CD4-positive, alpha-beta T cell (primary cell): ENCODE measurements at regions not wholly inside any gene's neighbourhood (a gene's known extent, or its start where the extent isn't known, plus 50 kb on each side); places are given as distances from the start of the nearest gene placed in this dataset.

Source experiments
- ATAC-seq: fragments of 200-7000 bp; cut with Tn5 transposase; one replicate; pipeline ENCODE4 v1.10.0; 2022; ENCODE audit warnings: mild to moderate bottlenecking; ENCODE audit not compliant: poor library complexity
- CTCF ChIA-PET: fragments of 350-600 bp; sonication (Branson Sonifier 250); formaldehyde crosslinking; loops from one replicate; lab custom pipeline; 2021; ENCODE audit warnings: antibody characterized with exemption, inconsistent platforms; lab: Charles Lee
- POLR2A ChIA-PET: fragments of 350-600 bp; sonication (Branson Sonifier 250); formaldehyde crosslinking; loops from one replicate; lab custom pipeline; 2021; ENCODE audit warnings: antibody characterized with exemption, inconsistent platforms; lab: Charles Lee
- DNase-seq, 14 experiments: peaks; one replicate each; pipeline ENCODE4 v3.0.0-alpha.2; 2013 to 2020; ENCODE audit warnings: mixed read lengths in 2 of 14
- H3K27ac ChIP-seq, 2 donors: one replicate each; pipeline versions ENCODE4 v1.5.1 to v1.7.0; 2013; ENCODE audit warnings: low read length in 2 of 2, low read depth in 1 of 2, mild to moderate bottlenecking in 1 of 2
- H3K27me3 ChIP-seq, 2 experiments: 1 replicate in 1 of 2; 2 replicates in 1 of 2; pipeline versions ENCODE4 v1.6.1 to v1.7.0; 2013; ENCODE audit warnings: low read length in 2 of 2, control low read depth in 1 of 2, mild to moderate bottlenecking in 1 of 2, moderate library complexity in 1 of 2; ENCODE audit not compliant: insufficient read depth in 2 of 2, control insufficient read depth in 1 of 2
- H3K36me3 ChIP-seq: one replicate; pipeline ENCODE4 v1.6.1; 2013; ENCODE audit warnings: low read length, control low read depth; ENCODE audit not compliant: insufficient read depth
- H3K4me1 ChIP-seq: one replicate; pipeline ENCODE4 v1.6.1; 2013; ENCODE audit warnings: low read length, control low read depth; ENCODE audit not compliant: insufficient read depth
- H3K4me3 ChIP-seq: one replicate; pipeline ENCODE4 v1.5.1; 2013; ENCODE audit warnings: mild to moderate bottlenecking, low read length, moderate library complexity
- H3K9me3 ChIP-seq, 2 experiments: 1 replicate in 1 of 2; 2 replicates in 1 of 2; pipeline versions ENCODE4 v1.6.1 to v1.7.0; 2013; ENCODE audit warnings: low read length in 2 of 2, mild to moderate bottlenecking in 2 of 2, control low read depth in 1 of 2, moderate library complexity in 1 of 2; ENCODE audit not compliant: control insufficient read depth in 1 of 2, insufficient read depth in 1 of 2
- H3K27ac Mint-ChIP-seq: one replicate; pipeline ENCODE4 v1.8.0; 2020; ENCODE audit warnings: mixed read lengths
- H3K27me3 Mint-ChIP-seq: one replicate; pipeline ENCODE4 v1.8.0; 2021; ENCODE audit warnings: mixed read lengths
- H3K36me3 Mint-ChIP-seq: one replicate; pipeline ENCODE4 v1.8.0; 2021; ENCODE audit warnings: low read depth, mixed read lengths
- H3K4me1 Mint-ChIP-seq: one replicate; pipeline ENCODE4 v1.8.0; 2021; ENCODE audit warnings: low read depth, mixed read lengths
- H3K4me3 Mint-ChIP-seq: one replicate; pipeline ENCODE4 v1.8.0; 2020; ENCODE audit warnings: mild to moderate bottlenecking, mixed read lengths
- H3K9me3 Mint-ChIP-seq: one replicate; pipeline ENCODE4 v1.8.0; 2020; ENCODE audit warnings: mixed read lengths
- CTCF ChIP-seq: fragments of 200-600 bp; IDR thresholded peaks from one replicate; pipeline ENCODE4 v1.8.0; 2022; ENCODE audit warnings: antibody characterized with exemption, mild to moderate bottlenecking
- intact Hi-C, 2 experiments: fragments of 100-400 bp; cut with DNase I in 1 of 2; cut with micrococcal nuclease in 1 of 2; formaldehyde crosslinking; loops; one replicate each; pipeline versions ENCODE4 v1.15.1 to v1.9.0; 2023 to 2025; cut with DNase I, micrococcal nuclease

- no peaks in the 10 kb centered on the region for H3K9me3 Mint-ChIP-seq
- no peak overlapping the region for H3K27ac Mint-ChIP-seq
- intact Hi-C loops = no loop called here
- H3K27me3 Mint-ChIP-seq = peaks cover 8% of the 10 kb centered on the region
- H3K4me3 ChIP-seq = no peak overlapping the region
- no peaks in the 10 kb centered on the region for H3K4me1 Mint-ChIP-seq
- no peaks in the 10 kb centered on the region for H3K36me3 Mint-ChIP-seq
- no peaks in the 10 kb centered on the region for H3K9me3 ChIP-seq
- ChIA-PET CTCF (no interaction called here), POLR2A (no interaction called here)
- H3K27ac ChIP-seq = no peak overlapping the region
- ATAC-seq (no peak), DNase-seq (no peak)
- H3K4me3 Mint-ChIP-seq = no peak overlapping the region
- H3K36me3 ChIP-seq = no peaks in the 10 kb centered on the region
- H3K4me1 ChIP-seq = no peaks in the 10 kb centered on the region
- H3K27me3 ChIP-seq = no peaks in the 10 kb centered on the region
- no peak for TF ChIP-seq CTCF
Observed at GRCh38 chr2:19644763-19645162, 257.0 kb downstream of the TTC32 start.

- no peaks in the 10 kb centered on the region for H3K36me3 ChIP-seq
- H3K27ac ChIP-seq = no peak overlapping the region
- H3K27ac Mint-ChIP-seq = no peak overlapping the region
- no peak for TF ChIP-seq CTCF
- H3K4me1 ChIP-seq = no peaks in the 10 kb centered on the region
- no peaks in the 10 kb centered on the region for H3K27me3 ChIP-seq
- no peak overlapping the region for H3K4me3 Mint-ChIP-seq
- no peak for ATAC-seq
- H3K9me3 Mint-ChIP-seq = no peaks in the 10 kb centered on the region
- intact Hi-C loops = no loop called here
- H3K9me3 ChIP-seq = no peaks in the 10 kb centered on the region
- H3K27me3 Mint-ChIP-seq = peaks cover 12% of the 10 kb centered on the region
- POLR2A ChIA-PET = no interaction called here
- no peaks in the 10 kb centered on the region for H3K4me1 Mint-ChIP-seq
- CTCF ChIA-PET = no interaction called here
- no peak for DNase-seq
- no peak overlapping the region for H3K4me3 ChIP-seq
- H3K36me3 Mint-ChIP-seq = no peaks in the 10 kb centered on the region
Observed at GRCh38 chr2:19643117-19643518, 258.7 kb downstream of the TTC32 start.

- Histone ChIP-seq H3K36me3 (no peaks in the 10 kb centered on the region), H3K4me3 (no peak overlapping the region), H3K4me1 (no peaks in the 10 kb centered on the region), H3K27me3 (no peaks in the 10 kb centered on the region), H3K27ac (no peak overlapping the region), H3K9me3 (no peaks in the 10 kb centered on the region)
- Mint-ChIP-seq H3K4me1 (no peaks in the 10 kb centered on the region), H3K36me3 (no peaks in the 10 kb centered on the region), H3K27ac (no peak overlapping the region), H3K27me3 (peaks cover 11% of the 10 kb centered on the region), H3K4me3 (no peak overlapping the region), H3K9me3 (no peaks in the 10 kb centered on the region)
- no peak for TF ChIP-seq CTCF
- ATAC-seq (no peak), DNase-seq (no peak)
- intact Hi-C loops = no loop called here
- ChIA-PET POLR2A (no interaction called here), CTCF (no interaction called here)
Observed at GRCh38 chr2:19642501-19642900, 259.3 kb downstream of the TTC32 start.
